Embryonic facial prominence (tissue), 1 donor: ENCODE measurements at regions not wholly inside any gene's neighbourhood (a gene's known extent, or its start where the extent isn't known, plus 50 kb on each side); places are given as distances from the start of the nearest gene placed in this dataset.

Source experiments
- DNase-seq: peaks from one replicate; pipeline ENCODE4 v3.0.0-alpha.2; 2016; ENCODE audit errors: extremely low spot score

GRCh38 chr7:117929237-117929636 is 56.0 kb upstream of the CTTNBP2 start:
- no peak for DNase-seq

DNA sequence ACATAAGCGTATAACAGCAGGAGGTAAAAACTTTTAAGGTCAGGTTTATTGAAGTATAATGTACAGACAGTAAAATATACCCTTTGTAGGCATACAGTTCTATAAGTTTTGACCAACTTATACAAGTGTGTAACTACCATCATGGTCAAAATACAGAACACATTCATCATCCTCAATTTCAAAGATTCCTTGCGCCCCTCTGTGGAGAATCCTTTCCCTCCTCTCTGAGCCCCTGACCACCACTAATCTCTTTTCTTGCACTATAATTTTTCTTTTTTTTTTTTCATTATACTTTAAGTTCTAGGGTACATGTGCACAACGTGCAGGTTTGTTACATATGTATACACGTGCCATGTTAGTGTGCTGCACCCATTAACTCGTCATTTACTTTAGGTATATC is 58.1 kb upstream of the CTTNBP2 start:
- no peak for DNase-seq

DNA sequence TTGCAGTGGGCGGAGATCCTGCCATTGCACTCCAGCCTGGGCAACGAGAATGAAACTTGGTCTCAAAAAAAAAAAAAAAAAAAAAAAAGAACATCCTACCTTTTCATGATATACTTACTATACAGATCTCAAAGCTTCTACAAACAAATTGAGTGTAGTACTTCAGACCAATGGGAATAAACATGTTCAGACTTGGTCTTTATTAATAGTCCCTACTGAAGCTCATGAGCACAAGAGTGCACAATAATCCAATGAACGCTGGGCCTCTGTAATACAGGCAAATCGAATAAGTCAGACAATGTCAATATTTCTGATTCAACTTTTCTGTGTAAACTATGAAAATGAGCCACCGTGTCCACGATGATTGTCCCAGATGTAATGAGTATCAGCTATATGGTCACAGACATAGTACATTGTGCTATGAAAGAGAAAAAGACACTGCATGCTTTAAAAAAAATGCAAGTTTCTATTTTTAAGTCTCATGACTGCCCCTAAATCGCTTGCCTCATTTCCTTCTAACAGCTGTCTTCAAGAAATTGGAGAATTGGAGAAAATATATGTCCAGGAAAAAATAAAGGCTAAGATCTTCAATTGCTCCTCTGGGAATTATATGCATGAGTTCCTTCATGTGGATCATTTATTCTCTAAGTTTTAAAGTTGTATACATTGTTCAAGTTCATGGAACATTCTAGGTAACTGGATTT is 64.0 kb upstream of the CTTNBP2 start:
- DNase-seq: no peak

DNA sequence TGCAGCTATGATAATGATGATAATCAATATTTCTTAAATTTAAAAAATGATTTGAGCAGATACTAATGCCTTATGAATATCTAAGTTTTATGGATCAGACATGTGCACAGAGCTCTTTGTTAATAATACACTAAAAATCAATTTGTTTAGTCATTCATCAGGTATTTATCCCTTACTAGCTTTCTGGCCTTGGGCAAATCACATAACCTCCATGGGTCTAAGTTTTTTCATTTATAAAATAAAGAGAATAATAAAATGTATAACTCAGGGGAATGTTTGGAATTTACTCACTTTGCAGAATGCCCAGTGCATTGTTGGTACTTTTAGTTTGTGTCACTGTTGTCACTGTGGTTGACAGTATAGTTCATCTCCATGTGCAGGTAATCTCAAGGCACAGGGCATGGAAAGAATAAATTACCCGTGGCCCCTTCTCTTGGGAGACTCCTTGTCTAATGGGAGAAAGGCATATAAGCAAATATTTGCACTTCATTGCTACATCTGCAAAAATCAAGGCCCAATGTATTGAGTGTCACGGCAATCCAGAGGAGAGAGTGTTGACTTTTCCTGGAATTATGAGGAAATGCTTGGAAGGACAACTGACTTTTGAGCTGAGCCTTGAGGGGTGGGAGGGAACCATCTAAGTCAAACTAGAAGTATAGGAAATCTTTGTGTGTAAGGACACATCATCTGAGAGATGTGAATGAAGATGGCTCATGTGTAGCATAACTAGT is 64.7 kb upstream of the CTTNBP2 start:
- no peak for DNase-seq

- no peak for DNase-seq
These were observed 68.0 kb upstream of the CTTNBP2 start for GRCh38 chr7:117941138-117941810.

- DNase-seq: no peak
These were observed 69.5 kb upstream of the CTTNBP2 start for GRCh38 chr7:117942780-117943179.

DNA sequence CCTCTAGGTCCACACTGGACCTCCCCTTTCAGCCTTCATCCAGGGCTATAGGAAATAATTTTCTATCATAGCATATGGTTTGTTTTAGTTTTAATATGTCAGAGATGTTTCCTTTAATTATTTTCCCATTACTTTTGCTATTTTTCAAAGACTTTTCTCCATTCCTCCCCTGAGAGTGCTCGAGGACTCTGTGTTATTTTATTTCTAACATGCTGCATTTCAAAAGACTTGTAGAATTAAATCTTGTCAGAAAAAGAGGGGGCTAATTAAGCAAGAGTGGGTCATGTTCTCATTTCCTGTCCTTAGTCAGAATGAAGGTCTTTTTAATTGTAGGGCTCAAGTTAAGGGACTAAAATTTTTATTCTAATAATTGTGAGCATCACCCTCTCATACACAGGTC is 71.6 kb upstream of the CTTNBP2 start:
- DNase-seq: no peak

- DNase-seq: no peak
These were observed 73.0 kb upstream of the CTTNBP2 start for GRCh38 chr7:117946151-117946633.

- no peak for DNase-seq
These were observed 76.0 kb upstream of the CTTNBP2 start for GRCh38 chr7:117949232-117949631.

- DNase-seq: no peak
These were observed 77.5 kb upstream of the CTTNBP2 start for GRCh38 chr7:117950601-117951260.

GRCh38 chr7:117951285-117951684 is 78.0 kb upstream of the CTTNBP2 start:
- no peak for DNase-seq

- no peak for DNase-seq
These were observed 78.5 kb upstream of the CTTNBP2 start for GRCh38 chr7:117951691-117952280.

DNA sequence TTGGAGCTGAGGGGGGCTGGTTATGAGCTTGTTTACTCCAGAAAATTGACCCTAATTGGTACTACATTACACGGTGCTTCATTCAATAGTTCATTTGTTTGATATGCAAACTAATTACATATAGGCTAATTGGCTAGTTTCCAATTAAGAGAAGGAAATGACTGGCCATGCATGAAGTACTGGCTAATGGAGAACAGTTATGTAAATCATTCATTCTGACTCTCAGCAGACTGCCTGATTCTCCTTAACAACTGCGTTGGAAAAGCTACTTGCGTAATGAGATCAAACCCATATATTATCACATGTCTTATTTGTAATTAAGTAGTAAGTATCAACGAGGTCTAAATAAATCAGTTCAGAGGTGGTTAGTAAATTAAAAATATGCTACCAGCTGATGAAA is 81.8 kb upstream of the CTTNBP2 start:
- DNase-seq: no peak

- no peak for DNase-seq
These were observed 87.1 kb upstream of the CTTNBP2 start for GRCh38 chr7:117960351-117960750.

- no peak for DNase-seq
These were observed 88.0 kb upstream of the CTTNBP2 start for GRCh38 chr7:117961235-117961634.

- DNase-seq: no peak
These were observed 89.2 kb upstream of the CTTNBP2 start for GRCh38 chr7:117962366-117962994.

DNA sequence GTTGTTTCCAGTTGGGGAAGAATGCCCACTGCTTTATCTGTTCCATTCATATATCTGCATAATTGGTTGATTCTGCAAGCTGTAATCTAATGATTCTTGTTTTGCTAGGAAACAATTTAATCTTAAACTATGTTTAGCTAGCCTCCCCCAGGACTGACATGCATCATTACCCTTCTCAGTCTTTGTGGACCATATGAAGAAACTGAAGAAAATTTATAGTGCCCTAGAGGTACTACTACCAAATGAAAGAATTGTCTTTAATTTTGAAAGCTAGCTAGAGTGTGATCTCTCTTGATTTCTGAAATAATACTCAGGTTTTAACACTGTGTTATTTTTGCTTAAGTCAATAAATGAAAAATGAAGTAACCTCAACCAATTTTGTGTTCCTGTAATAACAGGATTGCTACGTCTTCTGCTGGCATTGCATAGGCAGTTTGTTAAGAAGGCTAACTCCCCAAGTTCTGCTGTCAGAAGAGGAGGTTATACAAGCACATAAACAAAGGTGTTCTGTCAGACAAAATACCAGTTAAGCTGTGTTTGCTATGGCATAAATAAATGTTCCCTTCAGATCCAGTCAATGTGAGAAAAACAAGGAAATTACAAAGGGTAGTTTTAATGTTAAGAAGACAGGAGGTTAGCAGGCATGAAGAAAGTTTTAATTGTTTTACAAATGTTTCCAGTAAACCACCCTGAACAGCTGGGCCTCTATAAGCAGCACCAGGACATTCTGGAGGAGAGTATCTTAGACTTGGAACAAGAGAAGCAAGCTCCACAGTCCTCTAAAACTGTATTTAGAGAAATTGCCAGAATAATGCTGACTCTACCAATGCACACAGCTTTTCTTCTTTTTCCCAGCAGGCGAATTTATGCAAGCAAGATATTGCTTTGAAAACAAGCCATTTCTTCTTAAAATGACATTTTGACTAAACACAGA is 90.3 kb upstream of the CTTNBP2 start:
- no peak for DNase-seq

- DNase-seq: no peak
These were observed 97.6 kb upstream of the CTTNBP2 start for GRCh38 chr7:117970801-117971200.

GRCh38 chr7:117971556-117972244 is 98.5 kb upstream of the CTTNBP2 start:
- DNase-seq: no peak

DNA sequence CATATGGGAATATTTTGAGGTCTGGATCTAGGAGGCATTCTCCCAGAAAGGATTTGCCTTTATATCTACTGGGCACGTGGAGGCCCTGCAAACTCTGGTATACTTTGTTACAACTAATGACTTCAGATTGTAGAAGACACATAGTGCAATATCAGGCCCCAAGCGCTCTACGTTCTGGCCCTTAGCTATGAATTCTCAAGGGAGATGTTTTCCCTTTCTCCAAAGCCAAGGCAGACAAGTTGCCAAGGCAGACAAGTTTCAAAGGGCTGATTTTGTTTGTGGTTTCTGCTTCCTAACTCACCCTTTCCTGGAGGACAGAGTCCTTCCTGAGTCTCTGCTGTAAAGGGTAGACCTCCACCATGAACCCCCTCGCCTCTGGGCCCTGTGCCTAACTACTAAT is 99.4 kb upstream of the CTTNBP2 start:
- DNase-seq: no peak
